SK-N-SH treated with all-trans-retinoic acid at 6 μM for 48 hours (cell line): ENCODE measurements at regions not wholly inside any gene's neighbourhood (a gene's known extent, or its start where the extent isn't known, plus 50 kb on each side); places are given as distances from the start of the nearest gene placed in this dataset.

Experiments
- ARNTL ChIP-seq: fragments of 450-650 bp; formaldehyde crosslinking; IDR thresholded peaks from 2 replicates; pipeline ENCODE4 v1.5.0; 2020; ENCODE audit warnings: low read depth, mild to moderate bottlenecking, moderate library complexity, borderline replicate concordance
- ESRRG ChIP-seq: fragments of 250-450 bp; sonication (Bioruptor Pico); IDR thresholded peaks from 2 replicates; pipeline ENCODE4 v1.6.1; 2021; ENCODE audit warnings: mild to moderate bottlenecking
- ZFP3 ChIP-seq: fragments of 250-450 bp; sonication (Bioruptor Pico); IDR thresholded peaks from 2 replicates; pipeline ENCODE4 v1.5.0; 2020; ENCODE audit warnings: mild to moderate bottlenecking, moderate library complexity
- ZFP30 ChIP-seq: fragments of 450-650 bp; formaldehyde crosslinking; IDR thresholded peaks from 2 replicates; pipeline ENCODE4 v1.5.0; 2022; ENCODE audit warnings: mild to moderate bottlenecking, moderate library complexity
- ZNF8 ChIP-seq: fragments of 450-650 bp; formaldehyde crosslinking; IDR thresholded peaks from 2 replicates; pipeline ENCODE4 v1.5.0; 2020; ENCODE audit warnings: mild to moderate bottlenecking, moderate library complexity
- TF ChIP-seq, protein P1 (sequence below): fragments of 250-450 bp; sonication (Bioruptor Pico); IDR thresholded peaks from 2 replicates; pipeline ENCODE4 v1.8.0; 2020; ENCODE audit warnings: mild to moderate bottlenecking, moderate library complexity, borderline replicate concordance

DNA sequence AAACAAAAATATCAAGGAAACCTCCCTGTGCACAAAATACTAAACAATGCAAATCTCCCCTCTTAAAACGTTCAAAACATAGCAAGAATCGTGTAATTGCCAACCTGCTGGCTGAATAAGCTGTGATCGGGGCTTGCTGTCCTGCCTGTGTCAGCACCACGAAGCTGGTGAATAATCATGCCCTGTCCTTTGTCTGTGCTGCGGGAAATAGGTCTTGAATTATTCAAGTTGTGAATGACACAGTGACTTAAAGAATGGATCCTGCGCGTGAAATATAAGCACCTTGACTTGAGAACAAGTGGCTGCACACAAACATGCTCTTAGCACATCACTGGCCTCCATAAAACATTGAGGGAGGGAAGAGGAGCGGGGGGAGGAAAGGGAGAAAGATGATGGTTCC, 130.2 kb downstream of the OAT start:
- no peak for TF ChIP-seq ESRRG
- no peak for TF ChIP-seq ZFP3
- TF ChIP-seq, protein P1, sequence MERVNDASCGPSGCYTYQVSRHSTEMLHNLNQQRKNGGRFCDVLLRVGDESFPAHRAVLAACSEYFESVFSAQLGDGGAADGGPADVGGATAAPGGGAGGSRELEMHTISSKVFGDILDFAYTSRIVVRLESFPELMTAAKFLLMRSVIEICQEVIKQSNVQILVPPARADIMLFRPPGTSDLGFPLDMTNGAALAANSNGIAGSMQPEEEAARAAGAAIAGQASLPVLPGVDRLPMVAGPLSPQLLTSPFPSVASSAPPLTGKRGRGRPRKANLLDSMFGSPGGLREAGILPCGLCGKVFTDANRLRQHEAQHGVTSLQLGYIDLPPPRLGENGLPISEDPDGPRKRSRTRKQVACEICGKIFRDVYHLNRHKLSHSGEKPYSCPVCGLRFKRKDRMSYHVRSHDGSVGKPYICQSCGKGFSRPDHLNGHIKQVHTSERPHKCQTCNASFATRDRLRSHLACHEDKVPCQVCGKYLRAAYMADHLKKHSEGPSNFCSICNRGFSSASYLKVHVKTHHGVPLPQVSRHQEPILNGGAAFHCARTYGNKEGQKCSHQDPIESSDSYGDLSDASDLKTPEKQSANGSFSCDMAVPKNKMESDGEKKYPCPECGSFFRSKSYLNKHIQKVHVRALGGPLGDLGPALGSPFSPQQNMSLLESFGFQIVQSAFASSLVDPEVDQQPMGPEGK (CRISPR knock-in tag), result no peak
- no peak for TF ChIP-seq ZFP30 (CRISPR knock-in tag)
- TF ChIP-seq ZNF8 (CRISPR knock-in tag), result no peak
- no peak for TF ChIP-seq ARNTL (CRISPR knock-in tag)
